HG02852 (cell line): ENCODE measurements at regions not wholly inside any gene's neighbourhood (a gene's known extent, or its start where the extent isn't known, plus 50 kb on each side); places are given as distances from the start of the nearest gene placed in this dataset.
"Not testable (repeated sequence)": the region's sequence is repeated elsewhere in the genome, so short reads cannot be mapped to it uniquely, and the experiment has no call there.

Experiments
- ATAC-seq: cut with Tn5 transposase; IDR thresholded peaks from one replicate; pipeline ENCODE4 v1.9.1; 2021; ENCODE audit warnings: mild to moderate bottlenecking, moderate library complexity; ENCODE audit not compliant: unreplicated experiment

- no peak for ATAC-seq
Observed at GRCh38 chrX:110965409-110966090, 130.4 kb upstream of the PAK3 start.

DNA sequence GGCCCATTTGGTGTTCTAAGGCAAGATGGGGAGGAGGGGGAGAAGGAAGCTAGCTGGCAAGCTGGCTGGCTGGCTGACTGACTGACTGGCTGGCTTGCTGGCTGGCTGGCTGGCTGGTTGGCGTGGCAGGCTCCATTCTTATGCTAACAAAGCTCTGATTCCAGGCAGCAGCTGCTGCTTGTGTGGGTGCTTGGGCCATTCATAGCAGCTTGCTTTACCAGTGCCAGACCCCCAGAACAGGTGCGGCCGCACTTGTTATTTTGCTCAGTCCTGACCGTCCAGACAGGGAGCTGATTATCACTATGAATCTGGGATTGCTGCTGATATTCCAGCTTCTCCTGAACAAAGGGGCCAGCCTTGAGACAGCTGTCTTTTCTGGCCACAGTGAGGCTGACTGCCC lies 131.2 kb upstream of the PAK3 start:
- no peak for ATAC-seq

DNA sequence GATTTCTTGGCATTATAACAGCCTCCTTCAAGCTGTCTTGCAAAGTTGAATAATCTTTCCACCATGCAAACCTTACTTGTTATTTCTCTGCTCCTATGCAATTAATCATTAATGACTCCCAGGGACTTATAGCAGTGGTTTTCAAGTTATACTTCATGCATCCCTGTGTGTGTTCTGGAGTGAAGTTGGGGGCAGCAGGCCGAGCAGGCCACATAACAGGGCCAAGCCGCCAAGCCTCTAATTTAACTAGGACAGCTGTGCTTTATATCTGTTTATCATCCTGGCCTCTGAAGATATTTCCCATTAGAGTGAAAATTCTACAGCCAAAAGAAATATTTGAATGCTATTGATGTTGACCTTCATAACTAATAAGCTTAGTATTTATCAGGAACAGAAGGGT lies 133.5 kb upstream of the PAK3 start:
- no peak for ATAC-seq

DNA sequence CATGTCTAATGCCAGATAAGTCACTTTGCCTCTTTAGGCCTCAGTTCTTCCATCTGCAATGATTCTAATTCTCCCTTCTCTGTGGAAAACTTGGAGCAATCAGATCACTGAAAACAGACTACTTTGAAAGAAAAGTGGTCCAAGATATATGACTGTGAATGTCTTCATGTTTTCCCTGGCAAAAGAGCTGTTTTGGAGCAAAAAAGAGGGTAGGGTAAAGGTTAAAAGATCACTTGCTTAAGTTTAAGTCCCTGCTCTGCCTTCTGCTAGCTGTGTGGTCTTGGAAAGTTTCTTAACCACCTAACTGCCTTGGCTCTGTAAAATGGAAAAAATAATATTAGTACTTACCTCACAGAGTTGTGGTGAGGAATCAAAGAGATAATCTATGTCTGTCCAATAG lies 140.3 kb upstream of the PAK3 start:
- no peak for ATAC-seq

GRCh38 chrX:110954428-110955100 lies 141.4 kb upstream of the PAK3 start:
- ATAC-seq: no peak

DNA sequence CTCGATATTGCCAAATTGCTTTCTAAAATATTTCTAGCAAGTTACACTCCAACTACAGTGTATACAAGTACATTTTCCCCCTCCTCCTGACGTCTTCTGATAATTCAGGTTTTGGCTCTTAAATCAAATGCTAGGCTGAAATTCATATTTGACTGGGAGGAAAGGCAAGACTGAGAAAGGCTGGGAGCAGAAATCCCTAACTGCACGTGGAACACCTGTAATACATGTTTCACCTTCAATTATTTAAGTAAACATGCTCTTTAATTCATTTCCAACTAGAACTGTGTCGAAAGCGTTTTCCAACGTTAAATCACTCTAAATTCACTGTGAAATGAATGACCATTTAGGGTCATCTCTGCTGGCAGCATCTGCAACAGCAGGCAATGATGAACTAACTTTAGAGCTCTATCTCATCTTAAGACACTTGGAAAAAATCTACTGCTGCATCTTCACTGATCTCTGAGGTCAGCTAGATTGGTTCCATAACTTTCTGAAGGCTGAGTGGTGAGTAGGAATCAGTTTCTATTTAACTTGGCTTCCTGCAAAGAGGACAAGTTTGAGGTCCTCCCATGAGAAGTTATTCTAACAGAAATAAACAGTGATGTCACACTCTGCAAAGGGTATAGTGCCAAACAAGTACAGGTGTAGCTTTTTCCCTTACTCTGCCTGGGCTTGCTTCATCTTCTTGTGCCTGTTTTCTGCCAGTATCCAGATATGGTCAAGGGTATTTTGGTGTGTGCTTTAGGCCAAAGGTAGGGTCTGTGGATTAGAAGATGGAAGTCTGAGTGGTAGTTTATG lies 144.3 kb upstream of the PAK3 start:
- ATAC-seq: no peak

GRCh38 chrX:110944751-110945675 lies 149.4 kb upstream of the CHRDL1 start:
- ATAC-seq: no peak

DNA sequence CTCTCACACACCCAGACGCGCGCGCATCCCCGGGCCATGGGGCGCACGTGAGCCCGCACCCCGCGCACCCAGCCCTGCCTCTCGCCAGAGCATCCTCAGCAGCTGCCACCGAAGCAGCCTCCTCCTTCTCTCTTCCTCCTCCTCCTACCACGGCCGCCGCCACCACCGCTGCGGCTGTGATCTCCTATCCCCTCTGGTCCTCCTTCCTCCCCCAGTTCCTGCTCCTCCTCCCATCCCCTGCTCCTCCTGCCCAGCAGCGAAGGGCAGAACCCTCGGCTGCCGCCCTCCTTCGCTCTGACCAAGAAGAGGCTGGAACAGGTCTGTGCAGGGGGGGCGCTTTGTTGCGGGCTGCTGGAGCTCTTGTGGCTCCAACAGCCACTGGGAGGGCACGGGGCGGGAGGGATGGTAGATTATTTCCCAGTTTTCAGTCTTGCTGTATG lies 148.7 kb upstream of the CHRDL1 start:
- ATAC-seq: no peak

DNA sequence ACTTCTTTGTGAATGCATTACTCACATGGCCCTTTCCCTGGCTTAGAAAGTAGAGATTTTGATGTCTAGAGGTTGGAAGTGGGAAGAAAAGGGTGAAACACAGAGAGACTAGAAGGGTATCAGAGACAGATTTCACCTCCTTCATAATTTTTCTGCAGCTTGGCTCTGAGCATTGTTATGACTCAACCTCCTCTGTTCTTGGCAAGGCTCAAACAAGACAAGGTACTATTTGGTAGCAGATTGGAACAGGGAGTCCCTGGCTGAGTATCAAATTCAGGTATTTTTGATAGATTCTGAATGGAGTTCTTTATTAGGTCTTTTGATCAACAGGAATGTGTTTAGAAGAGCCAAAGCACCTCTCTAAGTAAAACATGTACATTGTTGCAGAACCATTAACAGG lies 146.3 kb upstream of the CHRDL1 start:
- no peak for ATAC-seq

- no peak for ATAC-seq
Observed at GRCh38 chrX:110938977-110939732, 143.5 kb upstream of the CHRDL1 start.

DNA sequence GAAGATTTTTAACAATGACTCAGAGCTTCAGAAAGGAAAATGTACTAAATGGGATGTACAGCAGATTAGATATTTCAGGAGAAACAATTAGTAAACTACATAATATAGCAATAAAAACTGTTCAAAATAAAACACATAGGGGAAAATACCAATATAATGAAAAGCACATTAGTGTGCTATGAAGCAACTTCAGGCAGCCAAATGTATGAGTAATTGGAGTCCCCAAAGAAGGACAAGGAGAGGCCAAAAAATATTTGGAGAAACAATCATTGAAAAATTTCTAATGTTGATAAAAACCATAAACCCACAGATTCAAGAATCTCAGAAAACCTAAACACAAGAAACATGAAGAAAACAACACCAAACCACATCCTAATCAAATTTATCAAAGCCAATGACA lies 129.3 kb upstream of the CHRDL1 start:
- ATAC-seq: no peak

- ATAC-seq: no peak
Observed at GRCh38 chrX:110920991-110921390, 125.4 kb upstream of the CHRDL1 start.

DNA sequence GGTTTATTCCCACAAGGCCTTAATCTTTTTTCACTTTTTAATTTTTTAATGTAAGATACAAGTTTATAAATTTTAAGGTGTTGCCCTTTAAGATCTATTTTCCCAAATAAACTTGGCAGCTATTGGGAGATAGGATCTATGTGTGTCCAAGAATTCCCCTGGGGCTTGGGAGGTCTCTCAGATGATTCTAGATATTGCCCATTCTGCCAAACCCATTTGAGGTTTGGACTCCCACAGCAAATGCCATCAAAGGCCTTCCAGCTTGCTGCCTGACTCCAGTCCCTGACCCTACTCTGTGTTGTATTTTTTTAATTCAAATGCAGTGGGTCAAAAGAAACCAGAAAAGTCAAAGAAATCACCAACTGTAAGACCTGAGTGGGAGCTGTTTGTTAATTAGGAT lies 120.0 kb upstream of the CHRDL1 start:
- ATAC-seq: no peak

- no peak for ATAC-seq
Observed at GRCh38 chrX:110915111-110915510, 119.5 kb upstream of the CHRDL1 start.

GRCh38 chrX:110914281-110914680 lies 118.7 kb upstream of the CHRDL1 start:
- ATAC-seq: no peak

- not testable (repeated sequence) for ATAC-seq
Observed at GRCh38 chrX:110904747-110905146, 109.1 kb upstream of the CHRDL1 start.

GRCh38 chrX:110881971-110882370 lies 86.4 kb upstream of the CHRDL1 start:
- ATAC-seq: no peak

- ATAC-seq: no peak
Observed at GRCh38 chrX:110877326-110877725, 81.7 kb upstream of the CHRDL1 start.

GRCh38 chrX:110871839-110872238 lies 76.2 kb upstream of the CHRDL1 start:
- no peak for ATAC-seq

DNA sequence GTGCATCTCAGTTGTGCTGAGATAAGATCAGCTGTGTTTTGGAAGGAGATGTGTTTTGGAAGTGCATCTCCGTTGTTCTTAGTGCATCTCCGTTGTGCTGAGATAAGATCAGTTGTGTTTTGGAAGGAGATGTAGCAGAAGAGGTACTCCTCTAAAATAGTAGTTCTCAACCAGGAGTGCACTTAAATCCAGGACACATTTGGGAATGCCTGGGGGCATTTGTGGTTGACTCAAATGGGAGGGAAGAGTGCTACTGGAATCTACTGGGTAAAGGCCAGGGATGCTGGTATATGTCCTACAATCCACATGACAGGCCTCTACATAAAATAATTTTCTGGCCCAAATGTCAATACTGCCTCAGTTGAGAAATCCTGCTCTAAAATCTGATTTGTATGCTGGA lies 70.8 kb upstream of the CHRDL1 start:
- ATAC-seq: no peak
